Osteoblast (primary cell): ENCODE measurements at regions not wholly inside any gene's neighbourhood (a gene's known extent, or its start where the extent isn't known, plus 50 kb on each side); places are given as distances from the start of the nearest gene placed in this dataset.

ENCODE experiments used
- DNase-seq: peaks from one replicate; pipeline ENCODE4 v3.0.0; 2011; ENCODE audit warnings: low spot score, mixed read lengths; ENCODE audit not compliant: insufficient read length; ENCODE audit errors: missing footprints
- H2AFZ ChIP-seq: 2 replicates; pipeline ENCODE4 v1.6.0; 2011; ENCODE audit warnings: mild to moderate bottlenecking, low read length
- H3K27ac ChIP-seq: 2 replicates; pipeline ENCODE4 v1.5.1; 2011; ENCODE audit warnings: mild to moderate bottlenecking, low read depth, low read length, moderate library complexity
- H3K27me3 ChIP-seq: 2 replicates; pipeline ENCODE4 v1.6.0; 2012; ENCODE audit warnings: mild to moderate bottlenecking, control low read depth, inconsistent platforms, low read length, moderate library complexity; ENCODE audit not compliant: insufficient read depth
- H3K36me3 ChIP-seq: 2 replicates; pipeline ENCODE4 v1.5.1; 2011; ENCODE audit warnings: mild to moderate bottlenecking, low read length, control low read depth, moderate library complexity; ENCODE audit not compliant: insufficient read depth
- H3K4me1 ChIP-seq: 2 replicates; pipeline ENCODE4 v1.5.1; 2011; ENCODE audit warnings: mild to moderate bottlenecking, low read length, control low read depth, moderate library complexity; ENCODE audit not compliant: insufficient read depth
- H3K4me2 ChIP-seq: 2 replicates; pipeline ENCODE4 v1.6.0; 2011; ENCODE audit warnings: mild to moderate bottlenecking, low read length; ENCODE audit not compliant: insufficient read depth
- H3K4me3 ChIP-seq: fragments of 200-600 bp; sonication (generic); 3 replicates; pipeline ENCODE4 v1.5.1; 2012; ENCODE audit warnings: mild to moderate bottlenecking, low read length, inconsistent platforms; ENCODE audit not compliant: insufficient read depth
- H3K79me2 ChIP-seq: 2 replicates; pipeline ENCODE4 v1.6.0; 2012; ENCODE audit warnings: mild to moderate bottlenecking, low read length, control low read depth, inconsistent platforms; ENCODE audit not compliant: insufficient read depth
- H3K9me3 ChIP-seq: 2 replicates; pipeline ENCODE4 v1.5.1; 2011; ENCODE audit warnings: low read depth, low read length, control low read depth
- H4K20me1 ChIP-seq: 2 replicates; pipeline ENCODE4 v1.6.0; 2012; ENCODE audit warnings: mild to moderate bottlenecking, low read length, control low read depth; ENCODE audit not compliant: insufficient read depth
- TF ChIP-seq, protein P1 (sequence below): IDR thresholded peaks from 2 replicates; pipeline ENCODE4 v1.5.1; 2011; ENCODE audit warnings: mild to moderate bottlenecking, low read depth, low read length, moderate library complexity; ENCODE audit errors: extremely low read depth

DNA sequence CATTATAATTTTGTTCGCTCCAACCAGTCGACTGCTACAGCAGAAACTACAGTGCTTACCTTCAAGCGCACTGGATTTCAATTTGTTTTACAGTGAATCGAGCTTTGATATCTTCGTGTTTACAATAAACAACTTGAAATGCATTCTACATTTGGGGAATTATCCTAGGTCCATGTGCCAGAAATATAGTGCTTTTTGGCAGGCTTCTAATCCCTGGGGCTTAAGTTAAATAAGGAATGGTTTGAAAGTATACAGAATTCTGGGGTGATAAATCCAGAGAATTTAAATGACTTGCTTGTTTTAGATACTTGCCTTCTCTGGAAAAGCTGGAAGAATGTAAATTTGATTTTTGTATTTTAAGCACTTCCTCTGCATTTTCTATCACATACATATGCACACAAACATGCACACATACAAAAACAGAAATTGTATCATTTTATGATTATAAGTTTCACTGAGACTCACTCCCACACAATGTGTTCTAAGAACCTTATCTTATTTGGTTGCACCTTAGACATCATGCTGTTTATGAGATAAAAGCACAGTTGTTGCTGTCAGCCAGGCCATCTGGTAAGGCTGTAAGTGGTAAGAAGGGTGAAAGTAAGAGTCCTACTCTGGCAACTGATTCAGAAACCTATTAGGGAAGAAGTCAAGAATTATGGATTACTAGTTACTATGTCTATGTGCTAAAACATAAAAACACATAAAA, 347.2 kb upstream of the KCND2 start:
- Histone ChIP-seq H3K4me1 (no peaks in the 10 kb centered on the region), H4K20me1 (no peaks in the 10 kb centered on the region), H3K4me2 (no peak overlapping the region), H3K36me3 (no peaks in the 10 kb centered on the region), H3K79me2 (no peaks in the 10 kb centered on the region), H3K27me3 (no peaks in the 10 kb centered on the region), H2AFZ (no peak overlapping the region), H3K27ac (no peak overlapping the region), H3K9me3 (no peaks in the 10 kb centered on the region), H3K4me3 (no peak overlapping the region)
- no peak for DNase-seq
- TF ChIP-seq, protein P1, sequence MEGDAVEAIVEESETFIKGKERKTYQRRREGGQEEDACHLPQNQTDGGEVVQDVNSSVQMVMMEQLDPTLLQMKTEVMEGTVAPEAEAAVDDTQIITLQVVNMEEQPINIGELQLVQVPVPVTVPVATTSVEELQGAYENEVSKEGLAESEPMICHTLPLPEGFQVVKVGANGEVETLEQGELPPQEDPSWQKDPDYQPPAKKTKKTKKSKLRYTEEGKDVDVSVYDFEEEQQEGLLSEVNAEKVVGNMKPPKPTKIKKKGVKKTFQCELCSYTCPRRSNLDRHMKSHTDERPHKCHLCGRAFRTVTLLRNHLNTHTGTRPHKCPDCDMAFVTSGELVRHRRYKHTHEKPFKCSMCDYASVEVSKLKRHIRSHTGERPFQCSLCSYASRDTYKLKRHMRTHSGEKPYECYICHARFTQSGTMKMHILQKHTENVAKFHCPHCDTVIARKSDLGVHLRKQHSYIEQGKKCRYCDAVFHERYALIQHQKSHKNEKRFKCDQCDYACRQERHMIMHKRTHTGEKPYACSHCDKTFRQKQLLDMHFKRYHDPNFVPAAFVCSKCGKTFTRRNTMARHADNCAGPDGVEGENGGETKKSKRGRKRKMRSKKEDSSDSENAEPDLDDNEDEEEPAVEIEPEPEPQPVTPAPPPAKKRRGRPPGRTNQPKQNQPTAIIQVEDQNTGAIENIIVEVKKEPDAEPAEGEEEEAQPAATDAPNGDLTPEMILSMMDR: no peak

DNA sequence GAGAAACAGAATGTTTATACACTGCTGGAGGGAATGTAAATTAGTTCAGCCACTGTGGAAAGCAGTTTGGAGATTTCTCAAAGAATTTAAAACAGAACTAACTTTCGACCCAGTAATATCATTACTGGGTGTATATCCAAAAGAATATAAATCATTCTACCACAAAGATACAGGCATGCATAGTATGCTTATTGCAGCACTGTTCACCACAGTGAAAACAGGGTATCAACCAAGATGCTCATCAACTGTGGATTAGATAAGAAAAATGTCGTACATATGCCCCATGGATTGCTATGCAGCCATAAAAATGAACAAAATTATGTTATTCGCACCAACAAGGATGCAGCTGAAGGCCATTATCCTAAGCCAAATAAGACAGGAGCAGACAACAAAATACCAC, 343.1 kb upstream of the KCND2 start:
- DNase-seq: no peak
- H3K79me2 ChIP-seq: no peaks in the 10 kb centered on the region
- no peaks in the 10 kb centered on the region for H3K9me3 ChIP-seq
- H2AFZ ChIP-seq: no peak overlapping the region
- no peaks in the 10 kb centered on the region for H3K36me3 ChIP-seq
- H3K4me1 ChIP-seq: no peaks in the 10 kb centered on the region
- TF ChIP-seq, protein P1: no peak
- no peak overlapping the region for H3K27ac ChIP-seq
- H4K20me1 ChIP-seq: no peaks in the 10 kb centered on the region
- H3K27me3 ChIP-seq: no peaks in the 10 kb centered on the region
- H3K4me2 ChIP-seq: no peak overlapping the region
- H3K4me3 ChIP-seq: no peak overlapping the region

DNA sequence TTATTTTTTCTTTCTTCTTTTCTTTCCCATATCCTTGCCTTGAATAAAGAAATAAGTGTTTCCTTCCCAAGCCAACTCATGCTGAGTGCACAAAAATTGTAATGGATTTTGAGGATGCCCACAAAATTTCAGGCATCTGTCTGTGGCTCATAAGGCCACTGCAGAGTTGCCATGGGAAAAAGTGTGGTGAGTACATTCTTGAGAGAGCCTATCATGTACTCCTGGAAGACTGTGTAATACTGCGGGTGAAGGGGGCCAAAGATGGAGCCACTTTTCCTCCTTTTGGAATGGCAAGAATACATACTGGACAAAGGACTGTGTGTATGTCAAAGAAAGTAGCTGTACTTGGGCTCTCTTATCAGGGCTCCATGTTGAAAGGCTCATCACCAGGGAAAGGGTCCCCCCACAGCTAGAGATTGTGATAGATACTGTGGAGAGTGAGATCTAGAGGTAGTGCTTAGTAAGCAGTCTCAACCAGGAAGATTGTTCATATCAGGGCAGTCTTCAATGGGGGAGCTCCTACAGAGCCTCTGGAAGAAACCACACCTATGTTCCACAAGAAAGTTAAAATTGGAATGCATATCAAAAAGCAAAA, 341.6 kb upstream of the KCND2 start:
- Histone ChIP-seq H3K4me2 (no peak overlapping the region), H3K4me3 (no peak overlapping the region), H3K4me1 (no peaks in the 10 kb centered on the region), H2AFZ (no peak overlapping the region), H3K36me3 (no peaks in the 10 kb centered on the region), H3K27ac (no peak overlapping the region), H3K27me3 (no peaks in the 10 kb centered on the region), H3K9me3 (no peaks in the 10 kb centered on the region), H3K79me2 (no peaks in the 10 kb centered on the region), H4K20me1 (no peaks in the 10 kb centered on the region)
- TF ChIP-seq, protein P1: no peak
- no peak for DNase-seq

DNA sequence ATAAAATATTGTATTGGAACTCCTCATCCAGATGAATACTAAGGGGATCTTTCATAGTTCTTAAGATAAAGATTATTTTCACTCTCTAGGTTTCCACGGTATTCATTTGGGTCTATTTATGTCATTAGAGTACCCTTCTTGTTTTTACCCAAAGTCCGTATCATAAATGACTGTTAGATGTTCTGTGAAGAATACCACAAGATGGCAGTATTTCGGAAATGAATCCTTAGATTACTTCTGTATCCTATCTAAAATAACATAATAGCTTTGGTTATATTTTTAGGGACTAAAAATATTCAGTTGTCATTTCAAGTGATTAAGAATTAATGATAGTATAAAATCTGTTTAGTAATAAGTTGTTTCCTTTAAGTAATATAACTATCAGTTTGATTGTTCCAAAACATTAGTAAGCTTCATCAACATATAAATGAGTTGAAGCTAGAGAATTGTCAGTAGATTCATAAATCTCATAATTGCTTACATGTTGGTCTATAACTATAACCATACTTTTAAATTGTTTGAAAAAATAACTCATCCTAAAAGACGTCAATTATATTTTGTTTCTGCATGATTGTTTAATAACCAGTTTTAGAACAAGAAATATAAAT, 337.5 kb upstream of the KCND2 start:
- H3K27ac ChIP-seq: no peak overlapping the region
- H3K4me2 ChIP-seq: no peak overlapping the region
- no peaks in the 10 kb centered on the region for H3K4me1 ChIP-seq
- no peak overlapping the region for H3K4me3 ChIP-seq
- TF ChIP-seq, protein P1: peak; percentile 47
- peak overlapping the region; percentile 56 for H2AFZ ChIP-seq
- no peaks in the 10 kb centered on the region for H3K36me3 ChIP-seq
- no peaks in the 10 kb centered on the region for H3K9me3 ChIP-seq
- H3K79me2 ChIP-seq: no peaks in the 10 kb centered on the region
- H3K27me3 ChIP-seq: no peaks in the 10 kb centered on the region
- no peak for DNase-seq
- H4K20me1 ChIP-seq: no peaks in the 10 kb centered on the region
